ENCODE measurements at regions not wholly inside any gene's neighbourhood (a gene's known extent, or its start where the extent isn't known, plus 50 kb on each side); places are given as distances from the start of the nearest gene placed in this dataset.

DNA sequence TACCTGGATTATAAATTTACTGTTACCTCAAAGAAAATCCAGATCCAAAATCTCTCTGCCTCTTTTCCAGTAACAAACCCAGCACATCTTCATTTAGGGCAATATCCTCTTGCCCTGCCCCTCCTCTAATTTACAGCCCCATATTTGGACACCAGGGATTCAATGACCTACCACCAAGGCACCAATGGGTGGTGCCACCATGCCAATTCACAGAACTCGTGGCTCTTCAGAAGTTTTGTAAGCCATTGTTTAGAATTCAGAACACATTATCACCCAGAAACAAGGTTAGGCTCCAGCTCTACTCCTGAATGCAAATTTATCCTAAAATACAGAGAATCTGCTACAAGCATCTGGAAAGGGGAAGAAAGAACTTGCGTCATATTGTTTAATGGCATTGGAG is 67.8 kb upstream of the SASH1 start:
- TF ChIP-seq, protein P1, sequence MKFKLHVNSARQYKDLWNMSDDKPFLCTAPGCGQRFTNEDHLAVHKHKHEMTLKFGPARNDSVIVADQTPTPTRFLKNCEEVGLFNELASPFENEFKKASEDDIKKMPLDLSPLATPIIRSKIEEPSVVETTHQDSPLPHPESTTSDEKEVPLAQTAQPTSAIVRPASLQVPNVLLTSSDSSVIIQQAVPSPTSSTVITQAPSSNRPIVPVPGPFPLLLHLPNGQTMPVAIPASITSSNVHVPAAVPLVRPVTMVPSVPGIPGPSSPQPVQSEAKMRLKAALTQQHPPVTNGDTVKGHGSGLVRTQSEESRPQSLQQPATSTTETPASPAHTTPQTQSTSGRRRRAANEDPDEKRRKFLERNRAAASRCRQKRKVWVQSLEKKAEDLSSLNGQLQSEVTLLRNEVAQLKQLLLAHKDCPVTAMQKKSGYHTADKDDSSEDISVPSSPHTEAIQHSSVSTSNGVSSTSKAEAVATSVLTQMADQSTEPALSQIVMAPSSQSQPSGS (IDR thresholded peaks at IDR 0.05; ENCODE audit: low read length), result no peak
- TF ChIP-seq, protein P2, sequence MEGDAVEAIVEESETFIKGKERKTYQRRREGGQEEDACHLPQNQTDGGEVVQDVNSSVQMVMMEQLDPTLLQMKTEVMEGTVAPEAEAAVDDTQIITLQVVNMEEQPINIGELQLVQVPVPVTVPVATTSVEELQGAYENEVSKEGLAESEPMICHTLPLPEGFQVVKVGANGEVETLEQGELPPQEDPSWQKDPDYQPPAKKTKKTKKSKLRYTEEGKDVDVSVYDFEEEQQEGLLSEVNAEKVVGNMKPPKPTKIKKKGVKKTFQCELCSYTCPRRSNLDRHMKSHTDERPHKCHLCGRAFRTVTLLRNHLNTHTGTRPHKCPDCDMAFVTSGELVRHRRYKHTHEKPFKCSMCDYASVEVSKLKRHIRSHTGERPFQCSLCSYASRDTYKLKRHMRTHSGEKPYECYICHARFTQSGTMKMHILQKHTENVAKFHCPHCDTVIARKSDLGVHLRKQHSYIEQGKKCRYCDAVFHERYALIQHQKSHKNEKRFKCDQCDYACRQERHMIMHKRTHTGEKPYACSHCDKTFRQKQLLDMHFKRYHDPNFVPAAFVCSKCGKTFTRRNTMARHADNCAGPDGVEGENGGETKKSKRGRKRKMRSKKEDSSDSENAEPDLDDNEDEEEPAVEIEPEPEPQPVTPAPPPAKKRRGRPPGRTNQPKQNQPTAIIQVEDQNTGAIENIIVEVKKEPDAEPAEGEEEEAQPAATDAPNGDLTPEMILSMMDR (IDR thresholded peaks at IDR 0.05; ENCODE audit: control extremely low read depth in 1 of 3, insufficient read depth in 1 of 3, low read depth in 1 of 3, low read length in 3 of 3), result no peak
- no peak for TF ChIP-seq KDM1A (IDR thresholded peaks at IDR 0.05; ENCODE audit: borderline replicate concordance, low read length)
- TF ChIP-seq POLR2A (IDR thresholded peaks at IDR 0.05; ENCODE audit: control extremely low read depth in 1 of 2, low read depth in 2 of 2, low read length in 2 of 2), result no peak
- TF ChIP-seq EZH2 (IDR thresholded peaks at IDR 0.05; ENCODE audit: low read depth, low read length, severe bottlenecking), result no peak
- no peak for TF ChIP-seq RNF2 (IDR thresholded peaks at IDR 0.05; ENCODE audit: borderline replicate concordance, low read depth, low read length, missing control alignments, poor library complexity, severe bottlenecking)
- TF ChIP-seq EP300 (IDR thresholded peaks at IDR 0.05; ENCODE audit: borderline replicate concordance in 1 of 2, low read depth in 2 of 2, low read length in 2 of 2), result no peak
- no peak for TF ChIP-seq FOSL1 (IDR thresholded peaks at IDR 0.05; ENCODE audit: insufficient read depth, low read depth, low read length)
- no peak for TF ChIP-seq CHD1 (IDR thresholded peaks at IDR 0.05; ENCODE audit: low read depth, low read length)
- no peak for TF ChIP-seq CBX5 (IDR thresholded peaks at IDR 0.05; ENCODE audit: low read depth, low read length)

Data from H1 (cell line).